Head of caudate nucleus (tissue), 42 donors: ENCODE measurements at regions not wholly inside any gene's neighbourhood (a gene's known extent, or its start where the extent isn't known, plus 50 kb on each side); places are given as distances from the start of the nearest gene placed in this dataset.

ENCODE experiments used
- DNase-seq, 42 donors: peaks; one replicate each; pipeline versions ENCODE4 v3.0.0 to v3.0.0-alpha.2; 2020 to 2021; ENCODE audit warnings: mixed read lengths in 7 of 42
- intact Hi-C: fragments of 100-400 bp; cut with DNase I; formaldehyde crosslinking; loops from one replicate; pipeline ENCODE4 v1.15.0; 2022

DNA sequence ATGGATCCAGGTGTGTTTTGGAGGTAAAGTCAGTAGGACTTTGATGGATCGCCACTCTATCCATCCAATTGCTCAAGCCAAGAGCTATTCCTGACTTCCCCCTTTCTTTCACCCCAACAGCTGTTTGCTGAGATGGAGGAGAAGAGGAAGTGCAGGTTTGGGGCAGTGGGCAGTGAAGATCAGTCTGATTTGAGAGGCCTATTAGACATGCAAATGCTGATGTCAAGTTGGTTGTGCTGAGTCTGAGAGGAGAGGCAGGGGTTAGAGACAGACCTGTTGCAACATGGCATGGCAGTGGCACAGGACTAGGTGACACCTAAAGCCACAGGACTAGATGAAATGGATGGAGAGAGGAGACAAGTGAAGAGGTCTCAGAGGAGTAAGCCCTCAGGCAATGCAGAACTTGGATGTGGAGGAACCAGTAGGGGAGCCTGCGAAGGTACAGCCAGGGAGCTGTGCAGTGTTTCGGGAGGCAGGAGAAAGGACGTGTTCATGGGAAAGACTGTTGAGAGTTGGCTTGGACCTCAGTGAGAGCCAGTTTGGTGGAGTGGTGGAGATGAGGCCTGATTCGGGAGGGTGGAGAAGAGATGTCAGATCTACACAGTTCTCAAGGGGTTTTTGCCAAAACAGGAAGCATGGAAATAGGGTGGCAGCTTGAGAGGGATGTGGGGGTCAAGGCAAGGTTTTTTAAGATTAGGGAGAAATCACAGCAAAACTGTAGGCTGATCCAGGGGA is 175.0 kb downstream of the MACROH2A1 start:
- peak in 8 of 42 donors; percentile 2 to 31 (median 12) for DNase-seq
- intact Hi-C loops: no loop called here

DNA sequence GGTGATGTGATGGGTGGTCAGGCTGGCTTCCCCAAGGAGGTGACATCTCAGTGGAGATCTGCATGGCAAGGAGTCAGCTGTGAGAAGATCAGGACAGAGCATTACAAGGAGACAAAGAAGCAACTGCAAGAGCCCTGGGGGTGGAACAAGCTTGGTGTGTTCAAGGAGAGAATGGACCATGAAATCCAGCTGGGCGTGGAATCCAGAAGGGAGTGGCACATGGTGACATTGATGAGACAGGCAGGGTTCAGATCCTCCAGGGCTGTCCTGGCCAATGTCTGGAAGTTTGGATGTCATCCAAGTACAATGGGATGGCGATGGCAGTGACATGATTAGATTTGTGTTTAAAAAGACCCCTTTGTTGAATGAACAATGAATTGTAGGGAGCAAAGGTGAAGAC is 175.6 kb downstream of the MACROH2A1 start:
- peak in 5 of 42 donors; percentile 1 to 26 (median 2) for DNase-seq
- intact Hi-C loops: no loop called here

DNA sequence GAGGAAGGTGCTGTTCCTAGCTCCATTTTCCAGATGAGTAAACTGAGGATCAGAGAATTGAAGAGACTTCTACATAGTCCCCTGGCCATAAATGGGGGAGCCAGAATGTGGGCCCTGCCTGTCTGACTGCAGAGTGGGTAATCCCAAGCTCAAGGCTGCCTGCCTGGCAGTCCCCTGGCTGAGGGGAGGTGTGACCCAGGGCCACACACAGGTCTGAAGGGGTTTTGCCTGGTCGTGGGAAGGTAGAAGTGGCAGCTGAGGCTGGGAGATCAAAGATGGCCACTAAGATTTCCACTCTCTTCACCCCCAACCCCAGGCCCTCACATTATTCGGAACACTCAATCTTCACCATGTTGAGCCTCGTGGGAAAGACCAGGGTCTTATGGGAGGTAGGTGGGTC is 176.3 kb downstream of the MACROH2A1 start:
- DNase-seq: peak in 3 of 42 donors; percentile 2 to 13 (median 2)
- intact Hi-C loops: no loop called here

DNA sequence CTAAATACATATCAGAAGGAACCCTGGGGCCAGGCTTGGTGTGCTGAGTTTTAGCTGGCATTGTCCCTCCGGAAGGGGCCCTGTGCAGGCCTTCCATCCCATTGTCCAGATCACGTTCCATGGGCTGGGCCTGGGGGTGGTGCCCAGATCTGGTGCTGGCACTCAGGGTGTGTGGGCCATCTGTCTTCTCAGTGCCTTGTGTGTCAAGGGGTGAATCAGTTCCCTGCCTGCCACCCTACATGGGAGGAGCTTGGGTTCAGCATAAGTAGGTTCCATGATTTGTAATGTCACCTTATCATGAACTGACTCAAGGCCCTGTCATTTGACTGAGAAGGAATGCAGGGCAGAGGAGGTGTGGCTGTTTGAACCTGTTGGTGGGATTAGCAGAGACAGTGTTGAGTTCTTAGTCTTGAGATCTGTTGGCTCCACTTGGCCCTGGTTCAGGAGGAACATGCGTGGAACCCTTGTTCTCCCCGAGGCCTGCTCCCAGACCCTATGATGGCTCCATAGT is 176.8 kb downstream of the MACROH2A1 start:
- intact Hi-C loops: no loop called here
- DNase-seq: peak in 12 of 42 donors; percentile 2 to 31 (median 8)

DNA sequence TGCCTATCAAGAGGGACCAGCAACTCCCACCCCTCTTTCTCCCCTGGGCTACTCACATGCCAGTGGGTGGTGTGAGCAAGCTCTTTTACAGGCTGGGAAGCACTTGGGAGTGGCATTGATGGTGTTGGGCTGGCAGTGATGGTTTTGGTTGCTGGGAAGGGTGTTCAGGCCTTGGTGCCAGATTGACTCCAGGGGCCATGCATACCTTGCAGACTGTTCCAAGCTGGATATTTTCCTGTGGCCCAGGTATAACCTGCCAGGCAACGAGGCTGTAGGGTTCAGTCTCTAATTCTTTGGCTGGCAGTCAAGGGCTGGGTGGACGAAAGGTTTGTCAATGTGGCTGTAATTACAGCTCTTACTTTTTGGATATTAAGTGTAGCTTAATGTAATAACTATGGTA is 177.3 kb downstream of the MACROH2A1 start:
- DNase-seq: peak in 10 of 42 donors; percentile 1 to 11 (median 5)
- intact Hi-C loops: no loop called here

DNA sequence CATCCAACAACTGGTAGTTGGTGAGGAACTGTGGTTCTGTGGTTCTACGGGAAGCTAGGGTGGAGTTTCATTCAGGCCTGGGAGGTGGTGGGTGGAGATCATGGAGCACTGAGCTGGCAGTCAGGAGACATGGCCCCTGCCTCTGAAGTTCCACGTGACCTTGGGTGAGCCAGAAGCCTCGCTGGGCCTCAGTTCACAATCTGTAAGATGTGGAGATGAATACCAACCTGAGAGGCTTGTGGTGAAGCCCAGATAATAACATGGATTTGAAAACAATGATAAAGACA is 177.9 kb downstream of the MACROH2A1 start:
- DNase-seq: peak in 8 of 42 donors; percentile 2 to 34 (median 8)
- intact Hi-C loops: no loop called here

DNA sequence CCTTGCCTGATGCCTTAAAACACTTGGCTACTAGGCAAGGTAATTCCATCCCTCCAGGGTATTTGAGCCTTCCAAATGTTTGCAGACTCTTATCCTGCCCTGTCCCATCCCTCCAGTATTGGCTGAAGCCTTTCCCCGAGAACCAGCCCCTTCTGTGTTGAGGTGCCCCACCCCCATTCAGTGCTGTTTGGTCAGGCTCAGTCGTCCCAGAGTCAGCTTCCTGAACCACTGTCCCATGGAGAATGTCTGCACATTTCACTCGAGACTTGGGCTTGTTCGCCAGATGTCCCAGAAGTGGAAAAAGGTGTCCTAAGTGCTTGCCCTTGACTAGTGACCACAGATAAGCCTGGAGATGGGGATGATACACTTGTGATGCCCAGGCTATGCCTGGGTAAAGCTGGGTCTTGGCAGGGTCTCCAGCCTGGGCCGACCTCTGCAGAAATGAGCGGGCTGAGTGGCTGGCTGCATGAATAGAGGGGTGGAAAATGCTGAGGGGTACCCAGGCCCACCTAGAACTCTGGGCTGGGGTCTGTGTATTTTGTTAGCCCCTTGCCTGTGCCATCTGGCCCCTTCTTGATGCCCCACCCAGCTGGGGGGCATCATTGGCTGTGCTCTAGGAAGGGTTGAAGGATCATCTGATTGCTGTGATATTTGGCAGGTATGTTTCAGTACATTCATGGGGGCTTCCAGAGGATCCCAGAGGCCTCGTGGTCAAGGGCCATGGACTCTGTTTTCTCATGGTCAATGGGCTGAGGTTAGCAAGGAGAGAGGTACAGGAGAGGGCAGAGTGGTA is 178.4 kb downstream of the MACROH2A1 start:
- DNase-seq: peak in 10 of 42 donors; percentile 2 to 24 (median 4)
- intact Hi-C loops: no loop called here

DNA sequence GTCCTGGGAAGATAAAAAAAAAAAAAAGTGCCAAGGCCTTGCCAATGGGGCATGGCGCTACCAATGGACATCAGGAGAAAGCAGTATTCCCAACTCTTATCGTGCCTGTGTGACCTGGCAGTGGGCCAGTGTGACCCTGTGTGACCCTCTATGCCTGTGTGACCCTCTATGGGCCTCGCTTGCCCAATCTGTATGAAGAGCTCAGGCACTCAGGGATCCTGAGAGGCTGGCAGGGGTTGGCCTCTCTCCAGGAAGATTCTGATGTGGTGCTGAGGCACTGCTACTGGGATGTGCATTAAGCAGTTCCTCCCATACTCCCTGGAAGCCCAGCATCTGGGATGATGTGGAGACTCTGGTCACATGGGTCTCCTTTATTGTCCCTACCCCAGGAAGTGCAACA is 179.2 kb downstream of the MACROH2A1 start:
- peak in 12 of 42 donors; percentile 1 to 28 (median 7) for DNase-seq

DNA sequence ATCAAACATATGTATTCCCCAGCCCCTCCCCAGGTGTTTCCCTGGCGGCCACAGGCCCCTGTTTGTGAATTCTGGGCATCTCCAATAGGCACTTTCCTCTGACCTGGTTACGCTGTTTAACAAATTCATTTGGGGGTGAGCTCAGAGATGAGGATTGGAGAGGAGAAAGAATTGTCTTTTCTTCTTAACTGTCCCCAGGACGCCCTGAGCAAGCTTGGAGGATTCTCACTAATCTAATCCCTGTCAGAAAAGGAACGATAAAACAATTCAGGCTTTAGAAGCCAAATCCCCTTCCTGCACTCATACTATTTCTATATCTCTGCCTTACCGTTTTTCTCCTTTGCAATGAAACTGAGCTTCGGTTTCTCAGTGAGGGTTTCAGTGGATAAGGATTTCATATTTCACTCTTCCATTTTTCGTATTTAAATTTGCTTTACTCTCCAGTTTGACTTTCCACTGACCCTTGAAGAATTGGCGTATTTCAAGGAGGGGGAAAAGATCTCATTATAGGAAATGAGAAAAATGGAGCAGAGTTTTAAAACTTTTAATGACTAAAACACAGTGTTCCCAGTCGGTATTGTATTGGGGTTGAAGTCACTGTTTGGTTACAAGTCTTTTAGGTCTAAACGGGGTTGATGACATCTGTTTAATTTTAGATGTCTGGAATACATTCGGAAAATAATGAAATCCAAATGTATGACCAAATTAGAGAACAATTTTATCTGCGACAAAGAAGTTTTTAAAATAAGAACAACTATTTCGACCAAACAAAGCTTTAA is 180.1 kb downstream of the MACROH2A1 start:
- intact Hi-C loops: no loop called here

More for the DNA sequence above, 179.2 kb downstream of the MACROH2A1 start:
- intact Hi-C loops: no loop called here

DNA sequence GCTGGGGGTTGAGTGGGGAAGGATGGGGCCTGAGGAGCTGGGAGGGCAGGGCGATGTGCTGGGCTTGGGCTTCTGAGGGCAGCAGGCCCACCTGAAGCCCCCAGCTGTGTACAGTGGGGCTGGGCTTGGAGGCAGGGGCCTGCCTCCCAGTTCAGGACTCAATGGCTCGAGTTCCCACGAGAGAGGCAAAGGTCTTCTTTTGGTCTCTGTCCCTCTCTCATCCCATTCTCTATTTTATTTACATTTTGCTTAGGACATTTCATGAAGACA is 180.6 kb downstream of the MACROH2A1 start:
- intact Hi-C loops: no loop called here
- peak in 3 of 42 donors; percentile 1 to 10 (median 3) for DNase-seq

More for the DNA sequence above, 180.1 kb downstream of the MACROH2A1 start:
- peak in 6 of 42 donors; percentile 1 to 13 (median 8) for DNase-seq

DNA sequence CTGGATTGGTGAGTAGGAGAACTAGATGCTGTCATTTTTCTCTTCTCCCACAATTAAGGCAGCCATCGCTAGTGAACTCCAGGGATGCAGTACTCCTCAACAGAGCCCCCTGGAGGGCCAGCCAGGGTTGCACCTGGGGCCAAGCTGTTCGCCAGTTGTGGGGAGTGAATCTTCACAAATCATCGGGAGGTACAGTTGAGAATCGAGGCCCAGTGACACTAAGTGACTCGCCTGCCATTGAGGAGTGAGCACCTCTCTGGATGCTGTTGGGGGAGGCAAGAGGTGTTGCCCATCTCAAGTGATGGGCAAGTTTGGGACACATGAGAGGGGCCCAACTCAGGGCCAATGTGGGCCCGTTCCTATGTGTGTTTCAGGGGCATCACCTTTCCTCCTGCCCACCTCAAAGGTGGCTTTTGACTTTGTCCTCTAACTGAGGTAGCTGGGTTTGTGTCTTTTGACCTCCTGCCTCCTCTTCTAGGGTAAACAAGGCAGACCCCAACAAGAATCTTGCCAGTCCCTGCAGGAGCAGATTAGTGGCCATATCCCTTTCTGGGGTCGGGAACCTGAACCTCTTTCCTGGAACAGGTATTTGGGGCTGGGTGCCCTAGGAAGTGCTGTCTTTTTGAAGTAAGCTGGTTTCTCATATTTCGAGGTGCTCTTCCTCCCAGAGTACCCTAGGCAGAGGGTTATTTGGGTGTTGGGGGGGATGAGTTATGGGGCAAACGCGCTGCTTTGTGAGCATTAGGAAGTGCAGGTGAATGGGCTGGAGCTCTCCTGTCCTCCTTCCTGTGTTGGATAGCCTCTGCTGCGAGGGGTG is 181.2 kb downstream of the MACROH2A1 start:
- intact Hi-C loops: no loop called here
- DNase-seq: peak in 8 of 42 donors; percentile 0 to 26 (median 6)

DNA sequence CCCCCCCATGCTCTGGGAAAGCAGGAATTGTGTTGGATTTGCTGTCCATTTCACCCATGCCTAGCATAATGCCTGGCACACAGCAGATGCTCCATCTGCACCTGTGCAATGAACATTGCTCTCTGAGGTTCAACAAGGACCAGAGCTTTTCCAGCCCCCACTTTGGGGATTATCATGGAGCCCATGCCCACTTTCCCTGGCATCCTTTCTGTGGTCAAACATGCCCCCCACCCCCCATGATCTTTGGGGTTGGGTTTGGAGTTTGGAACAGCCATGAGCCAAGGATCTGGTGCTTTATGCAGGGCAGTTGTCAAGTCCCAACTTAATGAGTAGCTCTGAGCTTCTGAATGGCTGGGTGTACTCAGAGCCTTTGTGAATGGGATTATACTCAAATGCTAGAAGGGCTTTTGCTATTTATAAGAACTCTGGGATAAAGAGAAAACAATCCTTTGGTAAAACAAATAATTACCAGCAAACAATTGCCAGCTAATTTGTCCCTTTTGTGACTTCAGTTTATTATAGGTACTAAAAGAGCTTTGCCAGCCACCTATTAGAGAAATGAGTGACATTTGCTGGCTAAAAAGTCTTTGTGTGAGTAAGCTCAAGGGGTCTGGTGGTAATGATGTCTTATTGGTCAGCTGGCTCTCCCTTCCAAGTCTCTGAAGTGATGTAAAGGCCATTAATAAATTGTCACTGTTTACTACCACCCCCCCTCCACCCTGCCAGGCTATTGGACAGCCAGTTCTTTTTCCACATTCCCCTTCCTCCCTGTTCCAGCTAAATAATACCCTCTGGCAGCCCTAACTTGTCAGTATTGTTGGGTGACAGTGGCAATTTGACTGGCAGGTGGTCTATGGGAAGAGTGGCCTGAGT is 182.3 kb downstream of the MACROH2A1 start:
- peak in 9 of 42 donors; percentile 2 to 41 (median 10) for DNase-seq
- intact Hi-C loops: no loop called here

DNA sequence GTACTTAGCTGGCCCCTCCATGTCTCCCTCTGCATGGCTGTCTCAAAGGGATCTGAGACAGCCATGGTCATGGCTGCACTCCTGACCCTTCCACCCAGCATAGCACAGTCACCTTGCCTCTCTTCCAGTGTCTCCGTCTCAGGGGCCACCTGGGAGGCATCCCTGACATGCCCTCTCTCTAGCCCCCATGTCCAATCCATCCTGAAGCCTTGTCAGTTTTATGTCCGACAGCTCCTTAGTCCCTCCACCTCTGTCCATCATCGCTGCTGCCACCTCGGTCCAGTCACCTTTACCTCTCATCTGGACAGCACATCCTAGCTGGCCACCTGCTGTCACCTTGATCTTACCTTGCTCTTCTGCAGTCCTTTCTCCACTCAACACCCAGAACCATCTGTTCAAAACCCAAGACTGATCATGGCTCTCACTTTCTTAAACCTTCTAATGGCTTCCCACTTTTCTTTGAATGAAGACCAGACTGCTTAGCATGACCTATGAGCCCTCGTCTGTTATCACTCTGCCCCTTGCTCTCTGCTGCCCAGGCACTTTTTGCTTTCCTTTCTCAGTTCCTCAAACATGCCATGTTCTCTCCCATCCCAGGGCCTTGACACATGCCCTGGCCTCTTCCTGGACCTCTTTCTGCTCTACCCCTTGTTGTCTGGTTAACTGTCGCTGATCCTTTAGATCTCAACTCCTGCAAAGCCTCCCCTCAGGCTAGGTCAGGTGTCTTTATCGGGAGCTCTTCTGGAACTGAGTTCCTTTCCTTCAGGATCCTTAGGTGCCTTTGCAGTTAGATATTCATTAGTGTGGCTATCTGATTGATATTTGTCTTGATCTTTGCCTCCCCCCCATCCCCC is 181.8 kb upstream of the PITX1 start:
- intact Hi-C loops: no loop called here
- peak in 8 of 42 donors; percentile 5 to 40 (median 16) for DNase-seq

DNA sequence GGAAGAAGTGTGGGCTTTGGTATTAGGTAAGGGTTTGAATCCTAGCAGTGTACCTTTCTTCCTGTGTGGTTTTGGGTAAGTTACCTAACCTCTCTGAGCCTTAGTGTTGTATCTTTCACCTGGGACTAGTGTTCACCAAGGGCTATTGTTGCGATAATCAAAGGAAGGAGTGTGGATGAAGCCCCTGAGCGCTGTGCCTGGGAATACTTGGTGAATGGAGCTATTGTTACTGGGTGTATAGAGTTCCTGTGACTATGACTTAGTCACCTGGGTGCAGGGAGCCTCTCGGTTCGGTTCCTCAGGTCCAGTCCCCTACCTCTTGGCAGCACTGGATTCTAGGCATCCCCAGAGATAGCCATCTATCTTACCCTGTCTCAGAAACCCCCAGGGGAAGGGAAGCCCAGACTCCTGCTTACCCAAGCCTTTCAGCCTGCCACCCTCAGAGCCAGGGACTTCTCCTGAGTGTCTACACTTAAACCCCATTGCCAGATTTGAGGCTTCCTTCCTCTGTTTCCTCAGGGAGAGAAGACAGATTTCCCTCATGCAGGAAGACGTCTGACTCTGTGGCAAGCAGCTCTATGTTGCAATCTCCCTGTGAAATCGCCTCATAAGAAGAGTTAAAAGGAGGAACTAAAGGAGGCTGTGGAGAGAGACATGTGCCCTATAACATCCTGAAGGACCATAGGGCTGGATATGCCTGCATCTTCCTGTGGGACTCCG is 181.0 kb upstream of the PITX1 start:
- intact Hi-C loops: no loop called here
- peak in 9 of 42 donors; percentile 11 to 39 (median 18) for DNase-seq

DNA sequence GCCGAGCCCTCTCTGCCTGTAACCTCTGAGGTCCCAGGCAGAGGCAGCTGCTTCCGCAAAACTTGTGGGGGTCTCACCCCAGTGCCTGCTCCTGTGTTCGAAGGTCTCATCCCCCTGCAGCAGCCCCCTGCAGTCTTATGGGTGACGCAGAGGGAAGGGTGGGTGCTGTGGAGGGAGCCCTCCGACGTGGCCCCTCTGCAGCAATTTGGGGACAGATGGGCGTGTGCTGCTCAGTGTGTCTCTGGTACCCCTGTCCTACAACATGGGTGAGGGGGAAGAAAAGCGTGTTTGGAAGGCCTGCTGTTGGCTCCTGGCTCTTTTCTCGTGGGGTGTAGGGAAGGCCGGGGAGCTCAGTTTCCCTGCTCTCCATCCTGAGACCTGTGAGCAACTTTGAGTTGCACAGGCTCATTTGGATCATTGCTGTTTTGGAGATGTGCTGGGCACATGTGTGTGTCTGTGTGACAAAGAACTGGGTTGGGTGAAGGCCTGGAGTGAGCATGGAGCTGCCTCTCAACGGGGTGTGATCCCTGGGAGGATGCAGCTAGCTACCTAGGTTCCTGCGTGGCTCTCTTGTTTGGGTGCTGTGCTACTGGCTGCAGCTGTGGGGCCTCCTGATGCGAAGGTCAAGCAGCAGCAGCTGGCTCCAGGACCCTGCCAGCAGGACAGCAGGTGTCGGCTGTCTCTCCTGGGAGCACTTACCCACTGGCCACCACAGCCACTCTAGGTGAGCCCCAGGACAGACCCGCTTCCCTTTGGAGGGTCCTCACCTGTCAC is 179.6 kb upstream of the PITX1 start:
- peak in 8 of 42 donors; percentile 5 to 37 (median 14) for DNase-seq
- intact Hi-C loops: no loop called here
